ENCODE measurements at regions not wholly inside any gene's neighbourhood (a gene's known extent, or its start where the extent isn't known, plus 50 kb on each side); places are given as distances from the start of the nearest gene placed in this dataset.

- no peak for DNase-seq
- TF ChIP-seq GATA2 (CRISPR knock-in tag; IDR thresholded peaks at IDR 0.05): no peak
- peak; percentile 20; the same call in 1 of the 2 replicates for TF ChIP-seq FOSL2 (IDR thresholded peaks at IDR 0.05; ENCODE audit: borderline replicate concordance, low read depth)
- POLR2A ChIA-PET: no interaction called here
- CTCF ChIA-PET: no interaction called here
- Histone ChIP-seq H3K4me1 (ENCODE audit: control insufficient read depth in 1 of 2, insufficient read depth in 2 of 2, low read depth in 1 of 2, low read length in 1 of 2) (peaks cover 0 to 3% of the 10 kb centered on the region in 2 experiments; a peak in 1 of 4 replicates), H3K9me2 (no peaks in the 10 kb centered on the region), H3K9ac (no peak overlapping the region), H3K4me2 (no peak overlapping the region), H3F3A (replicated peaks; ENCODE audit: insufficient read depth) (no peaks in the 10 kb centered on the region), H4K20me1 (ENCODE audit: insufficient read depth) (no peaks in the 10 kb centered on the region), H3K9me3 (no peaks in the 10 kb centered on the region), H3K4me3 (ENCODE audit: low read depth in 2 of 2, low read length in 1 of 2) (no peak overlapping the region), H3K79me2 (ENCODE audit: insufficient read depth) (no peaks in the 10 kb centered on the region), H2AFZ (ENCODE audit: low read depth) (peak overlapping the region; percentile 59; the same call in 1 of the 2 replicates), H3K27me3 (ENCODE audit: insufficient read depth) (no peaks in the 10 kb centered on the region), H3K27ac (ENCODE audit: low read depth in 2 of 2, low read length in 1 of 2) (peak overlapping the region in 1 of 2 experiments; percentile 35; a peak in 2 of 4 replicates), H3K36me3 (replicated peaks in 1 of 2; ENCODE audit: control insufficient read depth in 1 of 2, insufficient read depth in 2 of 2, low read length in 1 of 2) (no peaks in the 10 kb centered on the region)
- WGBS (ENCODE audit: low lambda C conversion rate): 62% methylated on average over 2 of the region's 2 CpGs
Observed at GRCh38 chr6:113763876-113764275, 93.3 kb upstream of the MARCKS start.

GRCh38 chr6:113765909-113766308 is 91.2 kb upstream of the MARCKS start:
- ChIA-PET POLR2A (no interaction called here), CTCF (no interaction called here)
- Histone ChIP-seq H3F3A (replicated peaks; ENCODE audit: insufficient read depth) (no peaks in the 10 kb centered on the region), H3K4me1 (ENCODE audit: control insufficient read depth in 1 of 2, insufficient read depth in 2 of 2, low read depth in 1 of 2, low read length in 1 of 2) (no peaks in the 10 kb centered on the region), H3K4me2 (no peak overlapping the region), H3K9me3 (no peaks in the 10 kb centered on the region), H3K27me3 (ENCODE audit: insufficient read depth) (no peaks in the 10 kb centered on the region), H3K4me3 (ENCODE audit: low read depth in 2 of 2, low read length in 1 of 2) (no peak overlapping the region), H3K36me3 (replicated peaks in 1 of 2; ENCODE audit: control insufficient read depth in 1 of 2, insufficient read depth in 2 of 2, low read length in 1 of 2) (no peaks in the 10 kb centered on the region), H4K20me1 (ENCODE audit: insufficient read depth) (no peaks in the 10 kb centered on the region), H3K9ac (no peak overlapping the region), H3K27ac (ENCODE audit: low read depth in 2 of 2, low read length in 1 of 2) (no peak overlapping the region), H3K79me2 (ENCODE audit: insufficient read depth) (no peaks in the 10 kb centered on the region), H3K9me2 (no peaks in the 10 kb centered on the region), H2AFZ (ENCODE audit: low read depth) (no peak overlapping the region)
- no peak for DNase-seq
- WGBS (ENCODE audit: low lambda C conversion rate): 93% methylated on average over 1 of the region's 1 CpG
- TF ChIP-seq FOXJ3 (CRISPR knock-in tag; IDR thresholded peaks at IDR 0.05) (no peak), RFX5 (IDR thresholded peaks at IDR 0.05; ENCODE audit: low read length) (no peak), EP300 (IDR thresholded peaks at IDR 0.05; ENCODE audit: borderline replicate concordance in 1 of 2, low read depth in 1 of 2, low read length in 1 of 2) (no peak), CTCF (IDR thresholded peaks at IDR 0.05) (no peak), TAF1 (IDR thresholded peaks at IDR 0.05; ENCODE audit: borderline replicate concordance, low read depth, low read length) (no peak), USF1 (IDR thresholded peaks at IDR 0.05; ENCODE audit: borderline replicate concordance, low read depth) (no peak), SMC3 (IDR thresholded peaks at IDR 0.05; ENCODE audit: low read depth, low read length) (no peak), MEF2A (IDR thresholded peaks at IDR 0.05; ENCODE audit: borderline replicate concordance, low read depth) (no peak), YY1 (IDR thresholded peaks at IDR 0.05; ENCODE audit: low read depth) (no peak), CHD2 (IDR thresholded peaks at IDR 0.05; ENCODE audit: low read length, partially characterized antibody) (no peak), PBX3 (IDR thresholded peaks at IDR 0.05) (no peak), POLR2AphosphoS5 (IDR thresholded peaks at IDR 0.05; ENCODE audit: low read depth, low read length) (no peak), GATA2 (CRISPR knock-in tag; IDR thresholded peaks at IDR 0.05) (no peak), RXRA (IDR thresholded peaks at IDR 0.05; ENCODE audit: borderline replicate concordance, low read depth) (no peak), FOXM1 (IDR thresholded peaks at IDR 0.05; ENCODE audit: low read depth) (no peak), FOSL2 (IDR thresholded peaks at IDR 0.05; ENCODE audit: borderline replicate concordance, low read depth) (no peak), IRF3 (IDR thresholded peaks at IDR 0.05; ENCODE audit: low read depth, low read length) (no peak), REST (IDR thresholded peaks at IDR 0.05; ENCODE audit: low read depth, low read length) (no peak), ELF1 (IDR thresholded peaks at IDR 0.05) (no peak)

Data from SK-N-SH (cell line).